H9 (cell line): ENCODE measurements at regions not wholly inside any gene's neighbourhood (a gene's known extent, or its start where the extent isn't known, plus 50 kb on each side); places are given as distances from the start of the nearest gene placed in this dataset.

Experiments used
- DNase-seq: peaks from one replicate; pipeline ENCODE4 v3.0.0-alpha.2; 2017
- H2AFZ ChIP-seq: one replicate; pipeline ENCODE4 v1.6.1; 2013; ENCODE audit warnings: mild to moderate bottlenecking, low read length, control low read depth, moderate library complexity
- H2AK5ac ChIP-seq: 2 replicates; pipeline ENCODE4 v1.6.1; 2013; ENCODE audit warnings: low read length, control low read depth, mixed read lengths; ENCODE audit not compliant: insufficient read length
- H2BK120ac ChIP-seq: one replicate; pipeline ENCODE4 v1.6.1; 2013; ENCODE audit warnings: low read depth, mild to moderate bottlenecking, low read length, control low read depth, inconsistent platforms; ENCODE audit not compliant: poor library complexity, severe bottlenecking
- H2BK12ac ChIP-seq: 2 replicates; pipeline ENCODE4 v1.6.1; 2013; ENCODE audit warnings: low read length, control low read depth, mixed read lengths, low read depth; ENCODE audit not compliant: insufficient read length
- H2BK15ac ChIP-seq: 2 replicates; pipeline ENCODE4 v1.6.1; 2013; ENCODE audit warnings: low read depth, low read length, control low read depth
- H2BK20ac ChIP-seq: one replicate; pipeline ENCODE4 v1.6.1; 2013; ENCODE audit warnings: low read depth, mild to moderate bottlenecking, low read length, control low read depth, inconsistent platforms; ENCODE audit not compliant: poor library complexity, severe bottlenecking
- H2BK5ac ChIP-seq: 2 replicates; pipeline ENCODE4 v1.6.1; 2013; ENCODE audit warnings: low read length, control low read depth, mixed read lengths; ENCODE audit not compliant: insufficient read length
- H3K14ac ChIP-seq: 2 replicates; pipeline ENCODE4 v1.6.1; 2013; ENCODE audit warnings: low read length, control low read depth; ENCODE audit not compliant: insufficient read depth
- H3K18ac ChIP-seq: 2 replicates; pipeline ENCODE4 v1.6.1; 2013; ENCODE audit warnings: low read depth, mild to moderate bottlenecking, mixed read lengths, low read length, control low read depth; ENCODE audit not compliant: insufficient read length
- H3K23ac ChIP-seq: 2 replicates; pipeline ENCODE4 v1.6.1; 2013; ENCODE audit warnings: low read length, control low read depth, mixed read lengths, low read depth; ENCODE audit not compliant: insufficient read length
- H3K23me2 ChIP-seq: 2 replicates; pipeline ENCODE4 v1.6.1; 2013; ENCODE audit warnings: low read depth, mild to moderate bottlenecking, mixed read lengths, low read length, control low read depth; ENCODE audit not compliant: insufficient read length, poor library complexity, severe bottlenecking
- H3K27ac ChIP-seq: 2 replicates; pipeline ENCODE4 v1.5.1; 2013; ENCODE audit warnings: low read length, control low read depth, mixed read lengths, low read depth; ENCODE audit not compliant: insufficient read length
- H3K27me3 ChIP-seq: 2 replicates; pipeline ENCODE4 v1.6.1; 2013; ENCODE audit warnings: low read length, control low read depth, inconsistent platforms; ENCODE audit not compliant: insufficient read depth
- H3K4ac ChIP-seq: 2 replicates; pipeline ENCODE4 v1.6.1; 2013; ENCODE audit warnings: low read depth, mild to moderate bottlenecking, control low read depth, inconsistent platforms, low read length, moderate library complexity
- H3K4me1 ChIP-seq: 2 replicates; pipeline ENCODE4 v1.6.1; 2013; ENCODE audit warnings: low read length, control low read depth, inconsistent platforms; ENCODE audit not compliant: insufficient read depth
- H3K4me2 ChIP-seq: 2 replicates; pipeline ENCODE4 v1.6.1; 2013; ENCODE audit warnings: low read length, control low read depth, mixed read lengths; ENCODE audit not compliant: insufficient read length, insufficient read depth
- H3K56ac ChIP-seq: 2 replicates; pipeline ENCODE4 v1.6.1; 2013; ENCODE audit warnings: low read depth, mild to moderate bottlenecking, mixed read lengths, low read length, control low read depth; ENCODE audit not compliant: insufficient read length
- H3K79me1 ChIP-seq: 2 replicates; pipeline ENCODE4 v1.6.1; 2013; ENCODE audit warnings: low read depth, mild to moderate bottlenecking, moderate library complexity, low read length, control low read depth, inconsistent platforms; ENCODE audit not compliant: insufficient read depth, poor library complexity, severe bottlenecking
- H3K79me2 ChIP-seq: 2 replicates; pipeline ENCODE4 v1.6.1; 2013; ENCODE audit warnings: low read length, control low read depth, inconsistent platforms; ENCODE audit not compliant: insufficient read depth
- H3K9ac ChIP-seq: 2 replicates; pipeline ENCODE4 v1.6.1; 2013; ENCODE audit warnings: low read length, control low read depth, mixed read lengths; ENCODE audit not compliant: insufficient read length; ENCODE audit errors: extremely low read depth
- H3K9me3 ChIP-seq: one replicate; pipeline ENCODE4 v1.6.1; 2013; ENCODE audit warnings: low read depth, low read length, inconsistent platforms; ENCODE audit not compliant: control insufficient read depth
- H3T11ph ChIP-seq: one replicate; pipeline ENCODE4 v1.6.1; 2013; ENCODE audit warnings: mild to moderate bottlenecking, low read length, control low read depth, inconsistent platforms
- H4K20me1 ChIP-seq: one replicate; pipeline ENCODE4 v1.6.1; 2013; ENCODE audit not compliant: control insufficient read depth, insufficient read length, insufficient read depth
- H4K5ac ChIP-seq: 2 replicates; pipeline ENCODE4 v1.6.1; 2013; ENCODE audit warnings: low read depth, mild to moderate bottlenecking, mixed read lengths, low read length, control low read depth; ENCODE audit not compliant: insufficient read length
- H4K8ac ChIP-seq: replicated peaks from 2 replicates; pipeline ENCODE4 v1.6.1; 2013; ENCODE audit warnings: low read length, control low read depth, mixed read lengths, low read depth; ENCODE audit not compliant: insufficient read length
- H4K91ac ChIP-seq: 2 replicates; pipeline ENCODE4 v1.6.1; 2013; ENCODE audit warnings: low read depth, mild to moderate bottlenecking, moderate library complexity, mixed read lengths, low read length, control low read depth; ENCODE audit not compliant: insufficient read length
- H3K27ac Mint-ChIP-seq, 3 experiments: 2 replicates in 2 of 3; 3 replicates in 1 of 3; pipeline ENCODE4 v1.8.0; 2020 to 2021; ENCODE audit warnings: mixed read lengths in 3 of 3, mild to moderate bottlenecking in 1 of 3, moderate library complexity in 1 of 3
- H3K27me3 Mint-ChIP-seq: 2 replicates; pipeline ENCODE4 v1.8.0; 2021; ENCODE audit warnings: low read depth, mild to moderate bottlenecking, moderate library complexity, mixed read lengths
- H3K36me3 Mint-ChIP-seq, 3 experiments: 2 replicates in 2 of 3; 3 replicates in 1 of 3; pipeline ENCODE4 v1.8.0; 2020 to 2021; ENCODE audit warnings: low read depth in 3 of 3, mixed read lengths in 3 of 3; ENCODE audit not compliant: insufficient read depth in 1 of 3
- H3K4me1 Mint-ChIP-seq, 2 experiments: 2 replicates each; pipeline ENCODE4 v1.8.0; 2020; ENCODE audit warnings: mixed read lengths in 2 of 2
- H3K4me3 Mint-ChIP-seq, 2 experiments: 2 replicates in 1 of 2; 3 replicates in 1 of 2; pipeline ENCODE4 v1.8.0; 2020 to 2021; ENCODE audit warnings: mild to moderate bottlenecking in 2 of 2, mixed read lengths in 2 of 2, moderate library complexity in 1 of 2
- H3K9me3 Mint-ChIP-seq, 2 experiments: 2 replicates in 1 of 2; 3 replicates in 1 of 2; pipeline ENCODE4 v1.8.0; 2020; ENCODE audit warnings: mild to moderate bottlenecking in 2 of 2, mixed read lengths in 2 of 2, moderate library complexity in 1 of 2
- CTCF ChIP-seq: fragments of 200-600 bp; sonication (generic); conservative IDR thresholded peaks from 3 replicates; pipeline ENCODE4 v1.8.0; 2021; ENCODE audit warnings: antibody characterized with exemption, mild to moderate bottlenecking
- WGBS: extraction: QIAGEN DNeasy Blood & Tissue Kit; methylation state at CpG from one replicate; pipeline ENCODE4 v1.1.7; 2013; ENCODE audit warnings: missing lambda C conversion rate, low lambda C conversion rate, mixed read lengths; ENCODE audit not compliant: insufficient read length; ENCODE audit errors: extremely low coverage; 5-methylcytosine and 5-hydroxymethylcytosine counted together

GRCh38 chrX:2632533-2633504 is 58.3 kb upstream of the CD99 start:
- no peak overlapping the region for H2BK20ac ChIP-seq
- no peak for DNase-seq
- H3K27ac ChIP-seq: no peak overlapping the region
- no peak overlapping the region for H2AK5ac ChIP-seq
- H3K79me2 ChIP-seq: no peaks in the 10 kb centered on the region
- no peak overlapping the region for H3K23ac ChIP-seq
- H3K4me3 Mint-ChIP-seq: no peak overlapping the region; a peak in 1 of 5 replicates
- H3K79me1 ChIP-seq: no peaks in the 10 kb centered on the region
- no peak overlapping the region for H2BK15ac ChIP-seq
- no peak overlapping the region for H3K4me2 ChIP-seq
- no peak overlapping the region for H2BK12ac ChIP-seq
- no peaks in the 10 kb centered on the region for H3K4me1 ChIP-seq
- no peak overlapping the region for H4K5ac ChIP-seq
- no peaks in the 10 kb centered on the region for H3K23me2 ChIP-seq
- H2BK120ac ChIP-seq: no peak overlapping the region
- H3K9ac ChIP-seq: no peak overlapping the region
- H3K4ac ChIP-seq: no peak overlapping the region
- H3T11ph ChIP-seq: no peak overlapping the region
- no peaks in the 10 kb centered on the region for H3K9me3 ChIP-seq
- H3K56ac ChIP-seq: no peak overlapping the region
- WGBS: no CpG with 5 or more reads among the region's 9 CpGs
- no peaks in the 10 kb centered on the region for H3K27me3 Mint-ChIP-seq
- no peaks in the 10 kb centered on the region for H3K9me3 Mint-ChIP-seq
- H3K18ac ChIP-seq: no peak overlapping the region
- H4K8ac ChIP-seq: no peak overlapping the region
- H4K20me1 ChIP-seq: no peaks in the 10 kb centered on the region
- H3K27me3 ChIP-seq: no peaks in the 10 kb centered on the region
- H2AFZ ChIP-seq: no peak overlapping the region
- H3K14ac ChIP-seq: no peak overlapping the region
- peaks cover under 1 to 1% of the 10 kb centered on the region in 2 experiments; a peak in 2 of 4 replicates for H3K4me1 Mint-ChIP-seq
- no peak overlapping the region for H4K91ac ChIP-seq
- peaks cover 43 to 58% (median 54%) of the 10 kb centered on the region in 3 experiments for H3K36me3 Mint-ChIP-seq
- H2BK5ac ChIP-seq: no peak overlapping the region
- TF ChIP-seq CTCF: no peak
- no peak overlapping the region for H3K27ac Mint-ChIP-seq
